ENCODE measurements at regions not wholly inside any gene's neighbourhood (a gene's known extent, or its start where the extent isn't known, plus 50 kb on each side); places are given as distances from the start of the nearest gene placed in this dataset.

- Mint-ChIP-seq H3K9me3 (ENCODE audit: unreplicated experiment) (no peaks in the 10 kb centered on the region), H3K4me3 (ENCODE audit: unreplicated experiment) (no peak overlapping the region), H3K4me1 (ENCODE audit: unreplicated experiment) (no peaks in the 10 kb centered on the region), H3K27me3 (ENCODE audit: unreplicated experiment) (no peaks in the 10 kb centered on the region), H3K36me3 (ENCODE audit: low read depth, unreplicated experiment) (no peaks in the 10 kb centered on the region), H3K27ac (ENCODE audit: unreplicated experiment) (no peak overlapping the region)
- no peak for TF ChIP-seq CTCF (IDR thresholded peaks at IDR 0.05; ENCODE audit: unreplicated experiment)
- no peak for DNase-seq (ENCODE audit: low spot score)
Measured at GRCh38 chrX:7218321-7219152, 70.6 kb upstream of the PUDP start.

GRCh38 chrX:7216981-7217587 is 69.1 kb upstream of the PUDP start:
- Mint-ChIP-seq H3K9me3 (ENCODE audit: unreplicated experiment) (no peaks in the 10 kb centered on the region), H3K4me1 (ENCODE audit: unreplicated experiment) (no peaks in the 10 kb centered on the region), H3K27ac (ENCODE audit: unreplicated experiment) (no peak overlapping the region), H3K27me3 (ENCODE audit: unreplicated experiment) (no peaks in the 10 kb centered on the region), H3K36me3 (ENCODE audit: low read depth, unreplicated experiment) (no peaks in the 10 kb centered on the region), H3K4me3 (ENCODE audit: unreplicated experiment) (no peak overlapping the region)
- no peak for TF ChIP-seq CTCF (IDR thresholded peaks at IDR 0.05; ENCODE audit: unreplicated experiment)
- DNase-seq (ENCODE audit: low spot score): no peak

- Mint-ChIP-seq H3K4me1 (ENCODE audit: unreplicated experiment) (peaks cover 7% of the 10 kb centered on the region), H3K36me3 (ENCODE audit: low read depth, unreplicated experiment) (no peaks in the 10 kb centered on the region), H3K27me3 (ENCODE audit: unreplicated experiment) (no peaks in the 10 kb centered on the region), H3K9me3 (ENCODE audit: unreplicated experiment) (no peaks in the 10 kb centered on the region), H3K4me3 (ENCODE audit: unreplicated experiment) (no peak overlapping the region), H3K27ac (ENCODE audit: unreplicated experiment) (no peak overlapping the region)
- DNase-seq (ENCODE audit: low spot score): no peak
- TF ChIP-seq CTCF (IDR thresholded peaks at IDR 0.05; ENCODE audit: unreplicated experiment): no peak
Measured at GRCh38 chrX:7215842-7216241, 67.9 kb upstream of the PUDP start.

GRCh38 chrX:7214251-7214650 is 66.3 kb upstream of the PUDP start:
- no peaks in the 10 kb centered on the region for H3K36me3 Mint-ChIP-seq (ENCODE audit: low read depth, unreplicated experiment)
- no peak for TF ChIP-seq CTCF (IDR thresholded peaks at IDR 0.05; ENCODE audit: unreplicated experiment)
- H3K4me3 Mint-ChIP-seq (ENCODE audit: unreplicated experiment): no peak overlapping the region
- H3K27ac Mint-ChIP-seq (ENCODE audit: unreplicated experiment): no peak overlapping the region
- no peak for DNase-seq (ENCODE audit: low spot score)
- no peaks in the 10 kb centered on the region for H3K27me3 Mint-ChIP-seq (ENCODE audit: unreplicated experiment)
- no peaks in the 10 kb centered on the region for H3K9me3 Mint-ChIP-seq (ENCODE audit: unreplicated experiment)
- H3K4me1 Mint-ChIP-seq (ENCODE audit: unreplicated experiment): peaks cover 7% of the 10 kb centered on the region

- DNase-seq (ENCODE audit: low spot score): no peak
- Mint-ChIP-seq H3K27ac (ENCODE audit: unreplicated experiment) (no peak overlapping the region), H3K4me3 (ENCODE audit: unreplicated experiment) (no peak overlapping the region), H3K9me3 (ENCODE audit: unreplicated experiment) (no peaks in the 10 kb centered on the region), H3K27me3 (ENCODE audit: unreplicated experiment) (peaks cover 2% of the 10 kb centered on the region), H3K4me1 (ENCODE audit: unreplicated experiment) (peaks cover 2% of the 10 kb centered on the region), H3K36me3 (ENCODE audit: low read depth, unreplicated experiment) (no peaks in the 10 kb centered on the region)
- no peak for TF ChIP-seq CTCF (IDR thresholded peaks at IDR 0.05; ENCODE audit: unreplicated experiment)
Measured at GRCh38 chrX:7205037-7205577, 57.2 kb upstream of the PUDP start.

All from endothelial cell (in vitro differentiated cells).